GM18868 (cell line): ENCODE measurements at regions not wholly inside any gene's neighbourhood (a gene's known extent, or its start where the extent isn't known, plus 50 kb on each side); places are given as distances from the start of the nearest gene placed in this dataset.
"Not testable (repeated sequence)": the region's sequence is repeated elsewhere in the genome, so short reads cannot be mapped to it uniquely, and the experiment has no call there.

ENCODE experiments used
- ATAC-seq: cut with Tn5 transposase; IDR thresholded peaks from one replicate; pipeline ENCODE4 v1.9.1; 2021; ENCODE audit warnings: mild to moderate bottlenecking, moderate library complexity; ENCODE audit not compliant: unreplicated experiment

DNA sequence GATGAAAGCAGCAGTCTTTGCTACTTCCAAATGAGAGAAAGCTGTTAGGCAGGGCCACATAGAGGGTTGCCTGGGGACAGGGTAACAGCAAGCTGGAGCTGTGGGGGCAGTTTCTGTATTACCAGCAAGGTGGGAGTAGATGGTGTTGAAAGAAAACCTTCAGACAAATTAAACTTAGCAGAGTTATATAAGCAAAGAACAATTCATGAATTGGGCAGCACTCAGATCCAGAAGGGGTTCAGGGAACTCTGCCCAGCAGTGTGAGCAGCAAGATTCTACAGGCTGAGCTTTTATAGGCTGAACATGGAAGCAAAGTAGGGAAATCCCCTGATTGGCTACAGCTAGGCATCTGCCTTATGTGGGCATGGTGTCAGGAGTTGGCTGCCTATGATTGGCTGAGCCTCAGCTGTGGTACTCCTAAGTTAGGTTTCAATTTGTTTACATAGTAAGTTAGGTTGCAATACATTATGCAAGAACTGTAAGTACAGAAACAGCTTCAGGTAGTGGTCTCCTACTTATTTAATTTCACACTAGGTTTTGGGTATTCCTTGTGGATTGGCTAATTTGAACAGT is 64.1 kb upstream of the TMPRSS2 start:
- ATAC-seq = no peak

- ATAC-seq = peak; percentile 90
Observed at GRCh38 chr21:41570791-41571355, 62.9 kb upstream of the TMPRSS2 start.

GRCh38 chr21:41568606-41569385 is 60.8 kb upstream of the TMPRSS2 start:
- ATAC-seq = no peak

- no peak for ATAC-seq
Observed at GRCh38 chr21:41567901-41568510, 60.0 kb upstream of the TMPRSS2 start.

- ATAC-seq = not testable (repeated sequence)
Observed at GRCh38 chr21:41567237-41567636, 59.3 kb upstream of the TMPRSS2 start.

- ATAC-seq = no peak
Observed at GRCh38 chr21:41566500-41567014, 58.6 kb upstream of the TMPRSS2 start.

DNA sequence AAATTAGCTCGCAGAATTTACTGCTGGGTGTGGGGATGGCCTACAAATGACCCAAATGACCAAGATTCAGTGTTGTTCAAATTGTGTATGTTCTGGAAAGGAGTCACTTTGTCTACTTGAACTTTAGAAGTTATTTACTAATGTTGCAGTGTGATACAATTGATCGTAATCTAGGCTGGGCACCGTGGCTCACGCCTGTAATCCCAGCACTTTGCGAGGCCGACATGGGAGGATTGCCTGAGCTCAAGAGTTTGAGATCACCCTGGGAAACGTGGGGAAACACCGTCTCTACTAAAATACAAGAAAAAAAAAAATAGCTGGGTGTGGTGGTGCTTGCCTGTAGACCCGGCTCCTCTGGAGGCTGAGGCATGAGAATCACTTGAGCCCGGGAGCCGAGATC is 57.6 kb upstream of the TMPRSS2 start:
- no peak for ATAC-seq

GRCh38 chr21:41564871-41565274 is 56.9 kb upstream of the TMPRSS2 start:
- no peak for ATAC-seq

DNA sequence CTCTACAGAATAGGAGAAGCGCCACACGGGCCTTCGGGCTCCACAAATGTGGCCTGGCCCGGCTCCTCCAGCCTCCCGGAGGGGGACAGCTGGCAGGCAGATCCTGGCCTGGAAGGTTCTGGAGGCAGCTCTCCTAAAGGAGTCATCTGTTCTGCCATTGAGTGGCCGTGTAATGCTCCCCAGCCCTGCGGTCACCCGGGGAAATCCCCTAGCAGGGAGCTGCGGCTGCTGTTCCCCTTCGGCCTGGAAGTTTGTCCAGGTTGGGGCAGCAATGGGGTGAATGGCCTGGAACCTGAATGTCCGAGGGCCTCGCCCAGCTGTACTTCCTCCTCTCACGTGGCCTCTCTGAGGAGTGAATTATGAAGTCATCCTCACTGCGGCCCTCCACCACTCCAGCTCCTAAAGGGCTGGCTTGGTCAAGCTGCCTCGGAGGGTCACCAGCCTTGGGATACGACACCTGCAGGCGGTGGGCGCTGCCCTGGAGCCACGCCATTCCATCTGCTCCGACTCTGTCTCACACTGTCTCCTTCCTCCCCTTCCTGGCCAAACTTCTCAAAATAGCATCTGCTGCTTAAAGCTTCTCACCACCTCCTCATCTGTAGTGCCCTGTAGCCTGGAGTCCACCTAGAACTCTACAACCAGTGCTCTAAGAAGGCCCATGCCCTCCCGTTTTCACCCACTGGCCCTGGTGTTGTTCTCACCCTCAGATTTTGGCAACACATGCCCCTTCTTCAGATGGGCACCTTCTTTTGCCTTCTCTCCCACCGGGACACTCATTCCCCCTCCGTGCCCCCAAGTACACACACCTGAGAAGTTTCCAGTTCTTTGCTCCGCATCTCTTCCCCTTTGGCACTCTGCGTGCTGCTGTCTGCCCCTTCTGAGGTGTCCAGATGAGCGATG is 54.4 kb upstream of the TMPRSS2 start:
- ATAC-seq = no peak

GRCh38 chr21:41561701-41562100 is 53.7 kb upstream of the TMPRSS2 start:
- ATAC-seq = no peak

GRCh38 chr21:41560661-41561158 is 52.8 kb upstream of the TMPRSS2 start:
- no peak for ATAC-seq

GRCh38 chr21:41559658-41560631 is 52.0 kb upstream of the TMPRSS2 start:
- peak; percentile 63 for ATAC-seq

DNA sequence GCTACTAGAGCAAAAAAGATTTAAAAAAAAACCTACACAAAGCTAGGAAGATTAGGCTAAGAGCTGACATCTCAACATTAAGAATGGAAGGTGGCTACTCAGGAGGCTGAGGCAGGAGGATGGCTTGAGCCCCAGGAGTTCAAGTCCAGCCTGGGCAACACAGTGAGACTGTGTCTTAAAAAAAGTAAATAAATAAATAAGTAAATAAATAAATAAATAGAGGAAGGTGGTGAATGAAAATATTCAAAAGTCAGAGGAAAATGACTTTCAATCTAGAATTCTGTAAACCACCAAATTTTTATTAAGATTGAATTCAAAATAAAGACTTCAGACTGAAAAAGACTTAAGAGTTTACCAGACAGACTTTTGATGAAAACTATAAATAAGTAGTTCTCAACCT is 50.9 kb upstream of the TMPRSS2 start:
- ATAC-seq = no peak

DNA sequence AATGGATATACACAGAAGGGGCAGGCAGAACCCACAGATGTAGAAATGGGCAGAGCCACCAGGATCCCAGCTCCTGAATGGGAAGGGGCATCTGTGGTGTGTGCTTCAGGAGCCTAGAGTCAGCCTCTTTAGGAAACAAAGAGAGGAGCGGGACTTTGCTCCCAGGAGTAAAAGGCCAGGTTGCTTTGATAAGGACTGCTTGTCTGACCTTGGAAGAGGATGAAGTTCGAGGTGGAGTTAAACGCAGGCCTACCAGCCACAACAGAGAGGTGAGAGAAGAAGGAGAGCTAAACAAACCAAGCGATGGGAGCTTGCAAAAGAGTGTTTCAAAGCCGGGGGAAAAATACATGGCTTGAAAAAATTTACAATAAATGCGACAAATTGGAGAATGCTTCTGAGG is 49.9 kb upstream of the TMPRSS2 start:
- ATAC-seq = no peak
